ENCODE measurements at regions not wholly inside any gene's neighbourhood (a gene's known extent, or its start where the extent isn't known, plus 50 kb on each side); places are given as distances from the start of the nearest gene placed in this dataset.

GRCh38 chr17:54835015-54835414 lies 65.6 kb upstream of the TOM1L1 start:
- TF ChIP-seq EZH2 (IDR thresholded peaks at IDR 0.05; ENCODE audit: low read length), result no peak
- TF ChIP-seq CTCF (optimal IDR thresholded peaks at IDR 0.05 in 1 of 3, IDR thresholded peaks at IDR 0.05 in 1 of 3, conservative IDR thresholded peaks at IDR 0.05 in 1 of 3; ENCODE audit: extremely low read depth in 1 of 3, insufficient read depth in 2 of 3, low read length in 3 of 3), result no peak
